ENCODE measurements at regions not wholly inside any gene's neighbourhood (a gene's known extent, or its start where the extent isn't known, plus 50 kb on each side); places are given as distances from the start of the nearest gene placed in this dataset.

GRCh38 chr6:139528471-139528870 lies 154.0 kb upstream of the CITED2 start:
- H3K4me1 ChIP-seq (ENCODE audit: control insufficient read depth in 1 of 2, extremely low read depth in 1 of 2, insufficient read depth in 2 of 2, low read length in 2 of 2) = peaks cover 1 to 8% of the 10 kb centered on the region in 2 experiments
- H3K4me1 Mint-ChIP-seq = peaks cover 2 to 31% (median 24%) of the 10 kb centered on the region in 3 donors
- H3K27ac ChIP-seq (ENCODE audit: low read length) = no peak overlapping the region
- ChIA-PET CTCF (interaction anchor here in 1 of 2 donors (0.6 to 0.8 kb wide), 2 partner anchors 14 to 182 kb away, joined by 3 read pairs; no protein-coding TSS in a partner anchor), POLR2A (interaction anchor here (0.6 to 0.7 kb wide), 2 partner anchors 9 to 10 kb away, joined by 3 read pairs; no protein-coding TSS in a partner anchor)
- DNase-seq (no peak), ATAC-seq (replicated peaks in 1 of 4) (no peak)
- H3K36me3 Mint-ChIP-seq = no peaks in the 10 kb centered on the region
- no peak overlapping the region for H3K4me3 ChIP-seq (ENCODE audit: control insufficient read depth in 1 of 2, extremely low read depth in 1 of 2, low read length in 1 of 2)
- H3K4me3 Mint-ChIP-seq = no peak overlapping the region
- H3K27ac Mint-ChIP-seq = no peak overlapping the region
- no peaks in the 10 kb centered on the region for H3K9me3 Mint-ChIP-seq
- peaks cover 3 to 5% of the 10 kb centered on the region in 2 donors for H3K27me3 Mint-ChIP-seq
- no peaks in the 10 kb centered on the region for H3K9me3 ChIP-seq
- H3K27me3 ChIP-seq (replicated peaks in 1 of 2; ENCODE audit: control insufficient read depth in 2 of 2, extremely low read depth in 1 of 2, insufficient read depth in 2 of 2, low read length in 1 of 2) = no peaks in the 10 kb centered on the region
- no CpG with 5 or more reads among the region's 2 CpGs for WGBS (ENCODE audit: insufficient coverage)
- H3K36me3 ChIP-seq (ENCODE audit: control insufficient read depth in 2 of 2, extremely low read depth in 1 of 2, insufficient read depth in 1 of 2, low read length in 1 of 2) = no peaks in the 10 kb centered on the region

DNA sequence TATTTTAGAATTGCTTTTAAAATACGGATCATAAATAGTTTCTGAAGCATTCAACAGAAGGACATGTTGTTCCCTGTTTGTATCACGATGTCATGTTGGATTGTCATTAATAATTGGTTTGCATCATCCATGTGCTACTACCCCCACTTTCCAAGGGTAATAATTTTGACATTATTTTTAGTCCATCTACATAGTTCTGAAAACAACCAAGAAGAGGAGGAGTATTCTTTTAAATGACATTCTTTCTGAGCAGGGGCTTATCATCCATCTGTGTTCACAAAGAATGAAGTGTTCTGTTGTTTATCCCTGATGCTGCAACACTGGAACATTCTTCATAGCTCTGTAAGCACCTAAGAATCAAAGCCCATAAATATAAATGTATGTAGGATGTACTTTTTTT lies 151.0 kb upstream of the CITED2 start:
- Histone ChIP-seq H3K4me3 (ENCODE audit: control insufficient read depth in 1 of 2, extremely low read depth in 1 of 2, low read length in 1 of 2) (no peak overlapping the region), H3K9me3 (no peaks in the 10 kb centered on the region), H3K4me1 (ENCODE audit: control insufficient read depth in 1 of 2, extremely low read depth in 1 of 2, insufficient read depth in 2 of 2, low read length in 2 of 2) (peaks cover 0 to under 1% of the 10 kb centered on the region in 2 experiments), H3K27ac (ENCODE audit: low read length) (no peak overlapping the region), H3K36me3 (ENCODE audit: control insufficient read depth in 2 of 2, extremely low read depth in 1 of 2, insufficient read depth in 1 of 2, low read length in 1 of 2) (no peaks in the 10 kb centered on the region), H3K27me3 (replicated peaks in 1 of 2; ENCODE audit: control insufficient read depth in 2 of 2, extremely low read depth in 1 of 2, insufficient read depth in 2 of 2, low read length in 1 of 2) (no peaks in the 10 kb centered on the region)
- ChIA-PET CTCF (no interaction called here), POLR2A (no interaction called here)
- no peak overlapping the region for H3K4me3 Mint-ChIP-seq
- no CpG with 5 or more reads among the region's 2 CpGs for WGBS (ENCODE audit: insufficient coverage)
- DNase-seq (no peak), ATAC-seq (replicated peaks in 1 of 4) (no peak)
- no peaks in the 10 kb centered on the region for H3K36me3 Mint-ChIP-seq
- peaks cover 0 to 15% (median 7%) of the 10 kb centered on the region in 3 donors for H3K4me1 Mint-ChIP-seq
- no peak overlapping the region for H3K27ac Mint-ChIP-seq
- H3K27me3 Mint-ChIP-seq = peaks cover 3 to 9% of the 10 kb centered on the region in 2 donors
- H3K9me3 Mint-ChIP-seq = no peaks in the 10 kb centered on the region

DNA sequence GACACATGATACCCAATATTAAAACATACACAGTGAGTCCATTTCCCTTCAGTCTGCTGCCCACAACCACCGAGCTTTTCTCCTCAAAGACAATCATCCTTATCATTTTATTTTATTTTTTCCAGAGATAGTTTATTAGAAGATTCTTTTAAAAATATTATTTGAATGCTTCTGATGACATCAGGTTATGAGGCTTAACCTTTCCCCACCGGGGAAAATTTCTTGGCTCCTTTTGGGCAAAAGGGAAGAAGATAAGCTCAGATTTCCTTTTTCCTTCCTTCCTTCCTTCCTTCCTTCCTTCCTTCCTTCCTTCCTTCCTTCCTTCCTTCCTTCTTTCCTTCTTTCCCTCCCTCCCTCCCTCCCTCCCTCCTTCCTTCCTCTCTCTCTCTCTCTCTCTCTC lies 149.5 kb upstream of the CITED2 start:
- Histone ChIP-seq H3K4me3 (ENCODE audit: control insufficient read depth in 1 of 2, extremely low read depth in 1 of 2, low read length in 1 of 2) (no peak overlapping the region), H3K27me3 (replicated peaks in 1 of 2; ENCODE audit: control insufficient read depth in 2 of 2, extremely low read depth in 1 of 2, insufficient read depth in 2 of 2, low read length in 1 of 2) (no peaks in the 10 kb centered on the region), H3K4me1 (ENCODE audit: control insufficient read depth in 1 of 2, extremely low read depth in 1 of 2, insufficient read depth in 2 of 2, low read length in 2 of 2) (no peaks in the 10 kb centered on the region), H3K9me3 (no peaks in the 10 kb centered on the region), H3K36me3 (ENCODE audit: control insufficient read depth in 2 of 2, extremely low read depth in 1 of 2, insufficient read depth in 1 of 2, low read length in 1 of 2) (no peaks in the 10 kb centered on the region), H3K27ac (ENCODE audit: low read length) (no peak overlapping the region)
- Mint-ChIP-seq H3K4me1 (peaks cover 0 to 5% (median 0%) of the 10 kb centered on the region in 3 donors), H3K36me3 (no peaks in the 10 kb centered on the region), H3K27ac (no peak overlapping the region), H3K9me3 (no peaks in the 10 kb centered on the region), H3K4me3 (no peak overlapping the region), H3K27me3 (peaks cover 3 to 9% of the 10 kb centered on the region in 2 donors)
- POLR2A ChIA-PET = no interaction called here
- DNase-seq (no peak), ATAC-seq (replicated peaks in 1 of 4) (no peak)
- WGBS (ENCODE audit: insufficient coverage) = no CpG with 5 or more reads among the region's 2 CpGs
- CTCF ChIA-PET = interaction anchor here (0.6 kb wide), 2 partner anchors 68 to 359 kb away, joined by 4 to 6 read pairs; no protein-coding TSS in a partner anchor

DNA sequence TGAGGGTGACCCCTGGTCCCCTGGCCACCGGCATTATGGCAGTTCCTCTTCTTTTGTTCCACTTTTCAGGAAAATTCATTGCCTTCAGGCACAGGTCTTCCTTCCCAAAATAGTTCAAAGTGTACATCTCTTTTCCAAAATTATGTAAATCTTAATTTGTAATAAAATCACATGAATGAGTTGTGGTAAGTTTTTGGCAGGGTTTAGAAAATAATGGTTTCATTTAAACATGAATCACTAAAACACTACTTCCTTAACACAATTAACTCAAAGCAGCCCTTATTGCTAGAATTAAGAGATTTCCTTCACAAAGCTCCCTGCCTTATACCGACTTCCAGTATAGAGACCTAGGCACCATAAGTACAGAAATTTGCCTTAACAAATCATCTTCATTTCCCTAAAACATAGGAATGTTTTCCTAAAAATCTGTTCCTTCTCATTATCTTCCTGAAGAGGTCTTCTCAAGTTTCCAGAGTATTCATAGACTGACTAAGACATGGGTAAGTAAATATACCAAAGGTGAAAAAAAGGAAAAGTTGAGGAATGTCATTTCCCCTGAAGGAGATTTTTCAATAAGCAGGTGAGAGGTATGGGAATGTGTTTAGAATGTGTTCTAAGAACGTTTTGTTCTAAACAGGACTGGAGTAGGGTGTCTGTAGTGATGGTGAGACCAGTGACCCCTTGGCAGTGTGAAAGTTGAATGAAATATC lies 148.2 kb upstream of the CITED2 start:
- no peaks in the 10 kb centered on the region for H3K36me3 ChIP-seq (ENCODE audit: control insufficient read depth in 2 of 2, extremely low read depth in 1 of 2, insufficient read depth in 1 of 2, low read length in 1 of 2)
- H3K4me3 Mint-ChIP-seq = no peak overlapping the region
- ChIA-PET POLR2A (no interaction called here), CTCF (no interaction called here)
- H3K27me3 Mint-ChIP-seq = peaks cover 3 to 7% of the 10 kb centered on the region in 2 donors
- H3K9me3 Mint-ChIP-seq = no peaks in the 10 kb centered on the region
- H3K27me3 ChIP-seq (replicated peaks in 1 of 2; ENCODE audit: control insufficient read depth in 2 of 2, extremely low read depth in 1 of 2, insufficient read depth in 2 of 2, low read length in 1 of 2) = no peaks in the 10 kb centered on the region
- no peaks in the 10 kb centered on the region for H3K9me3 ChIP-seq
- no peaks in the 10 kb centered on the region for H3K4me1 ChIP-seq (ENCODE audit: control insufficient read depth in 1 of 2, extremely low read depth in 1 of 2, insufficient read depth in 2 of 2, low read length in 2 of 2)
- no peak overlapping the region for H3K27ac Mint-ChIP-seq
- H3K36me3 Mint-ChIP-seq = no peaks in the 10 kb centered on the region
- 96% methylated on average over 2 of the region's 3 CpGs for WGBS (ENCODE audit: insufficient coverage)
- H3K4me3 ChIP-seq (ENCODE audit: control insufficient read depth in 1 of 2, extremely low read depth in 1 of 2, low read length in 1 of 2) = no peak overlapping the region
- no peak for ATAC-seq (replicated peaks in 1 of 4)
- no peak overlapping the region for H3K27ac ChIP-seq (ENCODE audit: low read length)
- no peak for DNase-seq
- no peaks in the 10 kb centered on the region for H3K4me1 Mint-ChIP-seq

- Histone ChIP-seq H3K4me1 (ENCODE audit: control insufficient read depth in 1 of 2, extremely low read depth in 1 of 2, insufficient read depth in 2 of 2, low read length in 2 of 2) (no peaks in the 10 kb centered on the region), H3K36me3 (ENCODE audit: control insufficient read depth in 2 of 2, extremely low read depth in 1 of 2, insufficient read depth in 1 of 2, low read length in 1 of 2) (no peaks in the 10 kb centered on the region), H3K27me3 (replicated peaks in 1 of 2; ENCODE audit: control insufficient read depth in 2 of 2, extremely low read depth in 1 of 2, insufficient read depth in 2 of 2, low read length in 1 of 2) (no peaks in the 10 kb centered on the region), H3K27ac (ENCODE audit: low read length) (no peak overlapping the region), H3K9me3 (no peaks in the 10 kb centered on the region), H3K4me3 (ENCODE audit: control insufficient read depth in 1 of 2, extremely low read depth in 1 of 2, low read length in 1 of 2) (no peak overlapping the region)
- Mint-ChIP-seq H3K27me3 (peaks cover 0 to 4% of the 10 kb centered on the region in 2 donors), H3K27ac (no peak overlapping the region), H3K9me3 (no peaks in the 10 kb centered on the region), H3K36me3 (no peaks in the 10 kb centered on the region), H3K4me3 (no peak overlapping the region), H3K4me1 (no peaks in the 10 kb centered on the region)
- ChIA-PET POLR2A (no interaction called here), CTCF (no interaction called here)
- no peak for ATAC-seq (replicated peaks in 1 of 4)
- 95% methylated on average over 2 of the region's 3 CpGs for WGBS (ENCODE audit: insufficient coverage)
- DNase-seq = no peak
Observed at GRCh38 chr6:139521338-139521737, 146.9 kb upstream of the CITED2 start.

GRCh38 chr6:139520321-139520768 lies 145.9 kb upstream of the CITED2 start:
- no peak for ATAC-seq (replicated peaks in 1 of 4)
- no peaks in the 10 kb centered on the region for H3K9me3 Mint-ChIP-seq

More at GRCh38 chr6:139520321-139520768, 145.9 kb upstream of the CITED2 start:
- Histone ChIP-seq H3K4me1 (ENCODE audit: control insufficient read depth in 1 of 2, extremely low read depth in 1 of 2, insufficient read depth in 2 of 2, low read length in 2 of 2) (no peaks in the 10 kb centered on the region), H3K27ac (ENCODE audit: low read length) (no peak overlapping the region), H3K36me3 (ENCODE audit: control insufficient read depth in 2 of 2, extremely low read depth in 1 of 2, insufficient read depth in 1 of 2, low read length in 1 of 2) (no peaks in the 10 kb centered on the region), H3K9me3 (no peaks in the 10 kb centered on the region), H3K27me3 (replicated peaks in 1 of 2; ENCODE audit: control insufficient read depth in 2 of 2, extremely low read depth in 1 of 2, insufficient read depth in 2 of 2, low read length in 1 of 2) (no peaks in the 10 kb centered on the region), H3K4me3 (ENCODE audit: control insufficient read depth in 1 of 2, extremely low read depth in 1 of 2, low read length in 1 of 2) (no peak overlapping the region)
- Mint-ChIP-seq H3K36me3 (no peaks in the 10 kb centered on the region), H3K27me3 (peaks cover 0 to 4% of the 10 kb centered on the region in 2 donors), H3K27ac (no peak overlapping the region), H3K4me1 (peaks cover 0 to 1% (median 1%) of the 10 kb centered on the region in 3 donors), H3K4me3 (no peak overlapping the region)
- CTCF ChIA-PET = no interaction called here
- POLR2A ChIA-PET = no interaction called here
- WGBS (ENCODE audit: insufficient coverage) = 100% methylated on average over 2 of the region's 3 CpGs
- DNase-seq = no peak

Measured in T-cell (primary cell).